GM19455 (cell line): ENCODE measurements at regions not wholly inside any gene's neighbourhood (a gene's known extent, or its start where the extent isn't known, plus 50 kb on each side); places are given as distances from the start of the nearest gene placed in this dataset.
"Not testable (repeated sequence)": the region's sequence is repeated elsewhere in the genome, so short reads cannot be mapped to it uniquely, and the experiment has no call there.

Experiments
- ATAC-seq: cut with Tn5 transposase; IDR thresholded peaks from one replicate; pipeline ENCODE4 v1.9.1; 2021; ENCODE audit not compliant: unreplicated experiment

DNA sequence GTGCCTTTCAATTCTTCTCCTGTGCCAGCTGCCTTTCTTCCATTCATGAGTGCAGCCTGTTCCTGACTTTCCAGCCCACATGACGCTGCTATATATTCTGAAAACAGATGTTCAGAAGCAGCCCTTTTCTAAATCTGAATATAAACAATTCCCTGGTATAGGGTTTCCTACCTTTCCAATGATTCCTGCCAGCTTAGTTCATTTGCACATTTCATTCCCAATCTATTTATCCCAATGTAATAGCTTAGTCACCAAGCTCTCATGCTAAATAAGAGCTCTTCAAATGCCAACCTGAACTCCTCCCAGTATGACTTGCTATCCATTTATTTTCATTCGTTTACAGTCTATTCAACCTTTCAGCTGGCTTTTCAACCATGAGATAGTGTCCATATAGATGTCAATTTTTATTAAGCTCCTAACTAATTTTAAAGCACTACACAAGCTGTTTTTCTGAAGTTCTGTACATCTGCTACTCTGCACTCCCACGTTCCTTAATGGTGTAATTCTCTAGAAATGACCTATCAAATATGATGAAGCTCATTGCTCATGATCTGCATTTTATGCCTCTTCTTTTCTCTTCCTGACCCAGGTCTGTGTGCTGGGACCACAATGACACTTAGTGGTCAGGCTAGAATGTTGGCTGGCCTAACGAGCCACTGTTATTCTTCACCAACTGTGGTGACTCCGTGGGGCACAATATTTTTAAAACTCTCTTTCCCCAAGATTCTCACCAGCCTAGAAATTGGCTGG lies 605.0 kb upstream of the TBL1XR1 start:
- no peak for ATAC-seq

DNA sequence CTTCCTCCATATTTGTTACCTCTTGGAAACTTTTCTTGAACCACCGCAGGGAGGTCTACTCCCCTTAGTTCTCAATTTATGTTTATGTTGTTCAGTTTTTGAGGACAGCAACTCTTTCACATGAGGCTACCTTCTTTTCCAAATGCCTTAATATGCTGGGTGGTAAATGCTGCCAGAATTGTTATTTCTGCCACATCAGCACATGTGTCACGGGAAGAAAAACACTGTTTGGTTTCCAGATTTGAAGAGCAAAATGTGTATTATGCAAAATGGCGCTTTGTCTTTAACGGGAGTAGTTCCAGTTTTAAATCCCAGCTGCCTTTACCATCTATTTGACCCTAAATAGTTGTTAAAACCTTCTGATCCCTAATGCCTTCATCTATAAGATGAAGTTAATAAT lies 606.2 kb upstream of the TBL1XR1 start:
- no peak for ATAC-seq

DNA sequence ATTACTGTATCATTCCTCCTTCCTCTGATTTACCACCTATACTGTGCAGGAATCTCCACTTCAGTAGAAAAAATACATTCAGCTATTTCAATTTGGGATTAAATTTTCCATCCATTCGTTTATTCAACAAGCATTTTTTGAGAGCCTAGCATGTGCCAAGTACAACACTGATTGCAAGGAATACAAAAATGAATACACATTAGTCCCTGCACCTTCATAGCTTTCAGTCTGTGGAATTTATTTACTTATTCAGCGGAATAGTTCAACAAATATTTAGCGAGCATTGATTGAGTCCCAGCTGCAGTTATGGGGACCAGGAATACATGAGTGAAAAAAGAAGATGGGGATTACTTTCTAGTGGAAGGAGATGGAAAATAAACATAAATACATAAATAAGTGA lies 606.8 kb upstream of the TBL1XR1 start:
- no peak for ATAC-seq

DNA sequence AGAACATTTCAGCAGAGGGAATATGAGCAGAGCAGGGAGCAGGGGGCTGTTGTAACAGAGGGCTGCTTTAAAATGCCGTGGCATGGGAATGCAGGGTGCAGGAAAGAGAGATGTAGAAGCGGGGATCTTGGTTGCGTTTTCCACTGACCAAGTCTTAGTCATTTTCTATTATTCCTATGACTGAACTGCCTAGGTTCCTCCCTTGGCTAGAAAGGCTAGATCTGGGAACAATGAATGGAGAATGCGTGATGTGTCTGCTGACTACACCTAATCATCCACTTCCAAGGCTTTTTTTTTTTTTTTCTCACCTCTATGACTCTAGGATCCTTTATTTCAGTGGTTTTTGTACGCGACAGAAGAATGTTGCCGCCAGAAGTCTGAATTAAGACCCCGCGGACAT lies 607.4 kb upstream of the TBL1XR1 start:
- no peak for ATAC-seq

DNA sequence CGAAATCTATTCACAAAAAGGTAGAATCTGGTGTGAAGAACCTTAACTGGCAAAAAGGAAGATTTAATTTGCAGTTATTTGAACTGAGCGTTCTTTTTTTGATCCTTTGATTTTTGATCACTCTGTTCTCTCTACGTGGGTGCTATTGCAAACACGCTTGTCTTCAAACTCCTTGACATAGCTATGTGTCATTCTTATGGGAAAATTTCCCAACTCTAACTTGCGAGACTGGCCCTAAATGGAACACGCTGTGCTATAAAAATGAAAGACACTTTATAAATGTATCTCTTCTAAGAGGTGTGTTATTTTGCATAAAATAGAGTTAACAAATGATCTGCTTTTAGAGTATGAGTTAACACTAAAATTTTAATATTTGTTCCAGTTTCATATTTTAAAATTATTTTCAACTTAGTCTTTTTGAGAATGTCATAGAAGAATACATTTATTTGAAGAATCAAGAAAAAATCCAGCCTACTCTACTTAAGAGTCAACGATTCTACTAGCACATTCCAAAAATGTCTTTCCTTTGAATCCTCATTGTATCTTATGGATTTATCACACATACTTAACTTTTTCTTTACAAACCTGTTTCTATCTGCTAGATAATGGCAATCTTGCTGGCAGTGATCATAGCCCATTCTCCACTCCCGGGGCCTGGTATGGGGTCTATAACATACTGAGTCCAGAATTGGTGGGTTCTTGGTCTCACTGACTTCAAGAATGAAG lies 610.0 kb upstream of the TBL1XR1 start:
- ATAC-seq = no peak

DNA sequence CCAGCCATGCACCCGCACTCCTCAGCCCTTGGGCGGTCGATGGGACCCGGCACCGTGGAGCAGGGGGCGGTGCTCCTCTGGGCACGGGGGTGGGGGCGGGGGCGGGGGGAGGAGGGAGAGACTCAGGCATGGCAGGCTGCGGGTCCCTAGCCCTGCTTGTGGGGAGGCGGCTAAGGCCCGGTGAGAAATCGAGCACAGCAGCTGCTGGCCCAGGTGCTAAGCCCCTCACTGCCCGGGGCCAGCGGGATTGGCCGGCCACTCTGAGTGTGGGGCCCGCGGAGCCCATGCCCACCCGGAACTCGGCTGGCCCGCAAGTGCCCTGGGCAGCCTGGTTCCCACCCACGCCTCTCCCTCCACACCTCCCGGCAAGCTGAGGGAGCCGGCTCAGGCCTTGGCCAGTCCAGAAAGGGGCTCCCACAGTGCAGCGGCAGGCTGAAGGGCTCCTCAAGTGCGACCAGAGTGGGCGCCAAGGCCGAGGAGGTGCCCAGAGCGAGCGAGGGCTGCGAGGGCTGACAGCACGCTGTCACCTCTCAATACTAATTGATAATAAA lies 611.7 kb upstream of the TBL1XR1 start:
- not testable (repeated sequence) for ATAC-seq

DNA sequence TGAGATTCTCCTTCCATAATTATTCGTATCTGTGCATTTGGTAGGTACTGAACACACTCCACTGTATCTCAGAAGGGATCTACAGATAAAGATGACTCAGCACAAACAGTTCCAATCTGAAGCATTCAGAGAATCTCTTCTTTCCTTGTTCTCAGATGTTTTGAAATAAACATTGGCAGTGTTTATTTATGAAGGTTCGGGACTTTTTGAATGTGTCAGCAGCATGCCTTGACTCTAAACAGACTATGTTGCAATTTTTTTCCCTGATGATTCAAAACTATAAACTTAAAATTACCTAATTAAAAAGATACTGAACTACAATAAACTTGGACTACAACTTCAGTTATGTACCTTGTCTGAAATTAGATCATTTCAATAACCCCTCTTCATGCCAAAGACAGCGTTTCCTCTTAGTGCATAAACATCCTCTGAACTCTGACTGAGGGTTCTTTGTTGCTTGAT lies 612.9 kb upstream of the TBL1XR1 start:
- ATAC-seq = no peak

DNA sequence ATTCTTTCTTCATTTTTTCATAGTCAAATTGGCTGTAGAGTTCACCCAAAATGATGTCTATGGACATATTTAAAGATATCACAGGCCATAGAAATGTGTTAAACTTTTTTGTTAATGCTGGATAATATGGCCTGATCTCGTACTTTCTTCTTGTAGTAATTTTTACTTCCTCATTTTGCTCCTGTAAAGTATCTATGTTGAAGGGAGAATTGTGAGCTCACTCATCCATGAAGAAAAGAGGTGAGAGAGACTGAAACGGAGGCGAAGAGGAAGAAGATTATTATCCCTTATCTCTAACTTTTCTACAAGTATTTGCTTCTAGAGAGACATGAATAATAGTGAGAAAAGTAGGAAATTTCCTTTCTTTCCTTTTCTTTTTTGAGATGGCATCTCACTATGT lies 613.8 kb upstream of the TBL1XR1 start:
- no peak for ATAC-seq

DNA sequence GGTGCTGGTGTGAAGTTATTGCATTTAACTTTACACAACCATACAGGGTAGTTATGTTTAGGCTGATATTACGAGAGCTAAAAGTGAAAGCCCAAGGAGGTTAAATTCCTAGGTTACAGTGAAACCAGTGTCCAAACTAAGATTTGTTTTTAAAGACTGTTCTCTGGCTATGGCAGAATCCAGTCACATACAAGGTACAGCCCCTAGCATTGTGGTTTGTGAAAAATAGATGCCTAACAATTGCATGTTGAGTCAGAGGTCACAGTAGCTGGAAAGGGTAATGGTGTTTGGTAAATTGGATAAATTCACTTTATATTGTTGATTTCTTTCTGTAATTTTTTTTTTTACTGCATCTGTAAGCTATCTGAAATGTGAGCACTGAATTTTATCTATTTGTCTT lies 614.6 kb upstream of the TBL1XR1 start:
- ATAC-seq = no peak

DNA sequence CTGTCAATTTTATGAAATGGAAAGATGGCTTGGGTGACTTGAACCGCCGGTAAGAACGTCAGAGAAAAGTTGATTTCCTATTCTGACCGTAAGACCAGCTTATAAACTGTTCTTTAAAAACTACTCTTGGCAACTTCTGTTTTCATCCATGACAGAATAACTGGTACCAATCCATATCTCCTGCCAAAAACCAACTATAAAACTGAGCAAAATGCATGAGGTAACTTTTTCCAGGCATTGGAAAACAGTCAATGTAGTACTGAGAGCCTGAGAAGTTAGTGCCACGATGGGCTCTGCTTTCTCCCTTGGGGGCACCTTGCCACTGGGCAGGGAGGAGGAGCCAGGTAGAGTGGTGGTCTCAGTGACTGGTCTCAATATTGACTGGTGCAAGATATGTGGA lies 615.2 kb upstream of the TBL1XR1 start:
- no peak for ATAC-seq

DNA sequence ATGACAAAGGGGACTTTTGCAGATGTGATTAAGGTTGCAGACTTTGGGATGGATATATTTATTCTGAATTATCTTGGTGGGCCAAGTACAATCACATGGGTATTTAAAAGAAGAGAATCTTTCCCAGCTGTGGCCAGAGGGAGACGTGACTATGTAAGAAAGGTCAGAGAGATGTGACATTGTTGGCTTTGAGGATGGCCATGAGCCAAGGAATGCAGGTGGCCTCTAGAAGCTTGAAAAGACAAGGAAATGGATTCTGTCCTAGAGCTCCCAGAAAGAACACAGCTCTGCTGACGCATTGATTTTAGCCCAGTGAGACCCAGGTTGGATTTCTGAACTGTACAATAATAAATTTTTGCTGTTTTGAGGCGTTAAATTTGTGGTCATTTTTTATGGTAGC lies 616.0 kb upstream of the TBL1XR1 start:
- ATAC-seq = no peak

DNA sequence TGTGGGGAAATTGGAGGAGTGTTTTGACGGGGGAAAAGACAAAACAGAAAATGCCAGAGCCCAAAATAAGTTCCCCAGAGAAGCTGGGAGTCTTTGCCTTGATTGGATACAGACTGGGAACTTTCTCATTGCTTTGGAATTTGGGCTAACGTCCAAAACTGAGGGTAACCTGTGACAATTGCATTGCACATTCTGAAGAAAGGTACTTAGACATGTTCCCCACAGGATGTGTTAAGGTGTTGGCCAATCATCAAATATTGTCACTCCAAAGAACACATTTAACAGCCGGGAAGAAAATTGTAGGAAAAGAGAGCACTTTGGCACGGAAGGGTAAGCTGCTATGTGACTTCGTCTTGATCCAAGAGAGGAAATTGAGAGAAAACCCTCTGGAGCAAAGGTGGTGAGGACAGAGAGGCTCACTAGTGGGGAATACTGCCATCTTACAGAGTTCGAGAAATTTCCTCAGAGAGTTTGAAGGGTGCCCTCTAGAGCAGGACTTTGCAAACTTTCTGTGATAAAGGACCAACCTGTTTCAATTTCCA lies 619.5 kb upstream of the TBL1XR1 start:
- no peak for ATAC-seq

DNA sequence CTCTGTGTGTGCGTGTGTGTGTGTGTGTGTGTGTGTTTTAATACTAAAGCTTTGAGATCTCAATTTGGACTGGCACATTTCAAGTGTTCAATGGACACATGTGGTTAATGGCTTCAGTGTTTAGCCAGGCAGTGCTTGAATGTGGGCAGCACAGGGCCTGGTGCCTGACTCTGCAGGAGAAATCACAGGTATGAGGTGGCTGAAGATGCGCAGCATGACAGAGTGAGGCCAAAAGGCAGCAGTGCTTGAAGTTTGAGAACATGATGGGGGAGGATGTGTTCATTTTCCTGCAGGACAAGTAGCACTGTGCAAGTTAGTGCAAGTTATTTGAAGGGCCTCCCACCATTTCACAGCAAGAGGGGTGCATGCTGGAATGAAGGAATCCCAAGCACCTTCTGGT lies 620.5 kb upstream of the TBL1XR1 start:
- ATAC-seq = no peak

DNA sequence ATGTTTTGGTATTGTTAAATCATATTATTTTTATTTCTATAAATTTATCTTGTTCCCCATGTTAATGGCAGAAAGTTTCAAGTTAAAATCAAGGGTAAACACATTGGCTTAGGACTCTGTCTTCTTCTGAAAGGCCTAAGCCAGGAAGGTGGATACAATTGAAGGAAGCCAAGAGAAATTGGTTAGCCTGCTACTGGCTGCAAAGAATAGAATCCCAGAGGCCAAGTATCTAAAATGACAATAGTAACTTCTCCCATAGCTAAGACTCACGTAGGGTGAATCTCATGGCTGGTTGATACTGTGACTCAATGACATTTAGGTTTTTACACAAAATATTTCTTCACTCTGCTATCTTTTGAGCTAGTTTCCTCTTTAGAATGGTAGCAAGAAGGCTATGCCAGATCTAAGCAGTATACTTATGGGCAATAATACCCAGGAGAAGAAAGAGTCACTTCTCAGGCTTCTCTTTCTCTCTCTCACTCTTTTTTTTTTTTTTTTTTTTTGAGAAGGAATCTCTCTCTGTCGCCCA lies 621.5 kb upstream of the TBL1XR1 start:
- ATAC-seq = no peak

DNA sequence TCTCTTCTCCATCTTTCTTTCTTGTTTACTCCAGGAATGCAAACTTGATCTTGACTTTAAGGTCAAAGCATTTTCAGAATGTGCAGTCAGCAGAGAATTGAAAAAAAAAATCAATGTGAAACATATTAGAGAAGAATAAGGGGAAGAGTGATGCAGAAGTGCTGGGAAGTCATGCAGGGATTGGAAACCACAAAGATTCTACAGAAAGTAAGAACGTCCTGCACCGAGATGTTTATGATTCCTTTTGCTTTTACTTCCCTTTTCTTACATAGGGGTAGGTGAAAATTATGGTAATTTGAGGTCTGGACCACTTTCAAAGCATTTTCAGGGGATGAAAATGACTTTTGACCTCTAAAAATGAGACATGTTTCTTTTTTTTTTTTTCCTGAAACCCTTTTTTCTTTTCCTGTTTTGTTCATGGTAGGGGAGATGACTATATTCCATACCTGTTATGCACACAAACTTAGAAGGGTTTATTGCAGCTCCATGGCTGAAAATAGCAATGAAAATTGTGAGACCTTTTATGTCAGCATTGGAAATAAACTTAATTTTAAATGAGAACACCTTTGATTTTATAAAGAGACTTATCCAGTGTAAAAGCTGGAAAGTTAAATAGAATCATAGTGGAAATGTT lies 623.5 kb upstream of the TBL1XR1 start:
- ATAC-seq = no peak

DNA sequence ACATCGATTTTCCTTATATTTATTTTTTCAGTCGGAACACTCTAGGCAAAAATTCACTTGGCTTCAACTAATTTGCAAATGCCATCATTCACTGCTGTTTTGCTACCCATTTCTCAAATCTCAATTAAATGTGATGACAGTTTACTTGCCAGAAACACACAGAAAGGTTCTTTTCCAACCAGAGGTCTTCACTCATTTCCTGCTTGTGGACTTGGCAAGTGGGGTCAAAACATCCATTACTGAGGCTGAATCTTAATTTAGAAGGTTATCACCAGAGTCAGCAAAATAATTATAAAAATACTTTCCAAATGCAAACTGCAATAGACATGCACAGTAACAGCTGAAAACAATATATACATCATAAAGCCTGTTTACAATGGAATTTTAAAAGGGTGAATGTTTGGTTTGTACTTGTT lies 625.4 kb upstream of the TBL1XR1 start:
- no peak for ATAC-seq

DNA sequence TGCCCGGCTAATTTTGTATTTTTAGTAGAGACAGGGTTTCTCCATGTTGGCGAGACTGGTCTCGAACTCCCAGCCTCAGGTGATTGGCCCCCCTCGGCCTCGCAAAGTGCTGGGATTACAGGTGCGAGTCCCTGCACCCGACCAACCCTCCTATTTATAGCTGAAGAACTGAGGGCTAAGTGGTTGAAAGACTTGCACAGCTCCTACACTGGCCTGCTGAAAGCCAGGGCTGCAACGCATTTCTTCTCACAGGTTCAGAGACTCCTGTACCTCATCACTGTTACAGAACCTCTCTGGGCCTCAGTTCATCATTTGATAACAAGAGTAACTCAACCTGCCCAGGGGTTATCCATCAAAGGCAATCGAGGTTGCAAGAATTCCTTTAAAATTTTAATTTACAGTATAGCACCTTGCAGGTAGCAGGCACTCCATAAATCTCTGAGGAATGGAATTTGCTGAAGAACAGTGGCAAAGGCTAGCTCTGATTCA lies 626.5 kb upstream of the TBL1XR1 start:
- ATAC-seq = no peak

DNA sequence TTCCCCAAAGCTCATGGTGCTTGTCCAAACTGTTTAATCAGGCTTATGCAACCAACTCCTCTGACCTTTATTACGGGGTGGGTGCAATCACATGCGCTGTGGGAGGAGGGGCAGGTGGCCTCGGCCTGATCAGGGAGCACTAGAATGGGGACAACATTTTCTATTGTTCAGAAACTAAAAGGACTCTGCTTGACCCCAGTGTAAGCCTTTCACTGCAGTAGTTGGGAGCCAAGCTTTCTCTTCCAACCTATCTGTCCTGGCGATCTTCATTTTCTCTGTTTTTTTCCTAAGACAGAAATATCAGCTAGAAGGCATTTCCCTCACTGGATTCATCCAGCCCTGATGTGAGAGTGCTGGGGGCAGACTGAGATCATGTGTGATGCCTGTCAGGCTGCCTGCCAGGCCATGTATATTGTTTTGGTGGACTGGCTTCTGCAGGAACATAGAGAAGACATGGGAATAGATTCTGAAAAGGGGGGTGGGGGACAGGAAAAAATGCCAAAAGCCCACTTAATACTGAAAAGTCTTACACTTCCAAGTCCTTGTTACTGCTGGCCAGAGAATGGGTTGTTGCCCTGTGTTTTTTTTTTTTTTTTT lies 627.0 kb upstream of the TBL1XR1 start:
- ATAC-seq = no peak

DNA sequence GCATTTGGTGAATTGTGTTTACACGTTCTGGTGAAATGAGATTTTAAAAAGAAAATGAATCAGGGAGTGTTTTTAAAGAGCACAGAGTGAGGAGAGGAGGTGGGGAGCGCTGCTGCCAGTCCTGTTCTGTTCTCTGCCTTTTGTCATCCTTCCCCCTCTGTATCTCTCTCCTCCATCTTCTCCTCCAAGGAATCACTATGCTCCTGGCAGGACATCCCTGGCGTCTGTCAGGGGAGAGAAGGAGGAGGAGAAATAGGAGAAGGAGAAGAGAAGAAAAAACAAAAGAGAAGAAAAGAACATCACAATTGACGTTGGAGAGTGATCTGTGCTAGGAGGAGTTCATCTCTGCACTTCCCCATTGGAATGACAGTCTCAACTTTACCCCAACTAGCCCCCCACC lies 627.6 kb upstream of the TBL1XR1 start:
- ATAC-seq = no peak

DNA sequence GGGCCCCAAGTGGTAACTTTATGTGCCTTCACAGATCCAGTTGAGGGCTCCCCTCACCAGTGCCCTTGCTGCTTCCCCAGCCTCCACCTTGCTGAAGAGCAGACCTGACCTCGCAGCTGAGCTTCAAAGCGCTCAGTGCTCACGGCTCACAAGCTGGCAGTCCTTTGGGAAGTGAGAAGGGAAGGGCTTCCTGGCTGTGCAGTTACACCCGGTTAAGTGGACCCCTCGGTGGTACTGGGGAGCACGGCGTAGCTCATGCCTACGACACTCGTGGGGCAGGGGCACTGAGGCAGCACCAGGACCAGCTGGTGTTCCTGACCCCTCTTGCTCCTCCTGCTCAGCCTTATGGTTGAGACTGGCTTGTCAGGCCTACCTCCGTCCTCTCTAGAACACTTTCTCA lies 629.0 kb upstream of the TBL1XR1 start:
- no peak for ATAC-seq
